Endothelial cell of umbilical vein (primary cell): ENCODE measurements at regions not wholly inside any gene's neighbourhood (a gene's known extent, or its start where the extent isn't known, plus 50 kb on each side); places are given as distances from the start of the nearest gene placed in this dataset.

Experiments used
- BruUV-seq: library from RNA; stranded (reverse); fragments of 400-500 nt; replicated peaks from 2 replicates; lab custom pipeline; 2021; lab: Mats Ljungman, UMichigan
- CTCF ChIA-PET: fragments of 300-600, 350-600 bp; sonication (Branson Sonifier 250); formaldehyde crosslinking; loops from one replicate; lab custom pipeline; 2021; ENCODE audit warnings: antibody characterized with exemption, inconsistent platforms; lab: Charles Lee
- POLR2A ChIA-PET: fragments of 300-600, 350-600 bp; sonication (Branson Sonifier 250); formaldehyde crosslinking; loops from one replicate; lab custom pipeline; 2021; ENCODE audit warnings: antibody characterized with exemption, inconsistent platforms; lab: Charles Lee
- DNase-seq: peaks from one replicate; pipeline ENCODE4 v3.0.0-alpha.2; 2011; ENCODE audit warnings: low read depth, low spot score
- FAIRE-seq: peaks from 2 replicates; lab custom pipeline; 2011; peaks lifted over from hg19 to GRCh38; lab: Jason Lieb, UNC
- H2AFZ ChIP-seq: 2 replicates; pipeline ENCODE4 v1.6.0; 2012; ENCODE audit warnings: low read depth, low read length, control low read depth, inconsistent platforms
- H3K27ac ChIP-seq: 2 replicates; pipeline ENCODE4 v1.5.1; 2011; ENCODE audit warnings: low read depth, mild to moderate bottlenecking, control low read depth, low read length, moderate library complexity; ENCODE audit not compliant: insufficient read depth
- H3K27me3 ChIP-seq, 2 experiments: 2 replicates each; pipeline versions ENCODE4 v1.6.0 to v1.6.1; 2011; ENCODE audit warnings: low read length in 2 of 2, mixed read lengths in 1 of 2; ENCODE audit not compliant: control insufficient read depth in 2 of 2, insufficient read depth in 2 of 2
- H3K36me3 ChIP-seq, 2 experiments: 2 replicates in 1 of 2; 3 replicates in 1 of 2; pipeline ENCODE4 v1.5.1; 2011; ENCODE audit warnings: low read length in 2 of 2, mild to moderate bottlenecking in 1 of 2, moderate library complexity in 1 of 2; ENCODE audit not compliant: control insufficient read depth in 2 of 2, insufficient read depth in 2 of 2; ENCODE audit errors: extremely low read depth in 1 of 2
- H3K4me1 ChIP-seq: 3 replicates; pipeline ENCODE4 v1.5.1; 2011; ENCODE audit warnings: mild to moderate bottlenecking, low read length; ENCODE audit not compliant: control insufficient read depth, insufficient read depth; ENCODE audit errors: extremely low read depth
- H3K4me2 ChIP-seq: 2 replicates; pipeline ENCODE4 v1.6.1; 2011; ENCODE audit warnings: low read length, control low read depth, mixed read lengths; ENCODE audit not compliant: insufficient read depth
- H3K4me3 ChIP-seq, 3 experiments: fragments of 200-600 bp in 1 of 3; sonication (generic), shearing (Covaris generic) in 1 of 3; replicated peaks in 1 of 3; 2 replicates each; pipeline ENCODE4 v1.5.1; 2011 to 2016; ENCODE audit warnings: control low read depth in 3 of 3, low read length in 3 of 3, mild to moderate bottlenecking in 2 of 3, inconsistent platforms in 1 of 3, low read depth in 1 of 3, moderate library complexity in 1 of 3; ENCODE audit not compliant: insufficient read depth in 1 of 3
- H3K79me2 ChIP-seq: 2 replicates; pipeline ENCODE4 v1.6.0; 2012; ENCODE audit warnings: low read length, inconsistent platforms; ENCODE audit not compliant: control insufficient read depth, insufficient read depth
- H3K9ac ChIP-seq: replicated peaks from 2 replicates; pipeline ENCODE3; 2011; ENCODE audit warnings: low read length, control low read depth; ENCODE audit not compliant: insufficient read depth; ENCODE audit errors: extremely low read depth
- H3K9me1 ChIP-seq: replicated peaks from 3 replicates; pipeline ENCODE4 v1.6.0; 2011; ENCODE audit warnings: mild to moderate bottlenecking, low read length; ENCODE audit not compliant: control insufficient read depth, insufficient read depth; ENCODE audit errors: extremely low read depth
- H3K9me3 ChIP-seq: replicated peaks from 2 replicates; pipeline ENCODE4 v1.5.1; 2012; ENCODE audit warnings: low read length, inconsistent platforms; ENCODE audit not compliant: control insufficient read depth, insufficient read depth
- H4K20me1 ChIP-seq: replicated peaks from 2 replicates; pipeline ENCODE3; 2011; ENCODE audit warnings: mild to moderate bottlenecking, low read length; ENCODE audit not compliant: control insufficient read depth, insufficient read depth; ENCODE audit errors: extremely low read depth
- GATA2 ChIP-seq: IDR thresholded peaks from 2 replicates; pipeline ENCODE4 v1.7.0; 2011; ENCODE audit warnings: low read depth, mild to moderate bottlenecking, moderate library complexity, mixed read lengths, low read length; ENCODE audit not compliant: insufficient read length, insufficient read depth
- MYC ChIP-seq: IDR thresholded peaks from one replicate; pipeline ENCODE4 v1.6.1; 2011; ENCODE audit warnings: mild to moderate bottlenecking, low read depth, low read length
- POLR2A ChIP-seq: IDR thresholded peaks from 2 replicates; pipeline ENCODE4 v1.6.1; 2012; ENCODE audit warnings: low read depth, mild to moderate bottlenecking, control low read depth, low read length
- POLR2AphosphoS5 ChIP-seq: IDR thresholded peaks from 2 replicates; pipeline ENCODE4 v1.6.1; 2012; ENCODE audit warnings: low read depth, mild to moderate bottlenecking, control low read depth, low read length, moderate library complexity; ENCODE audit not compliant: insufficient read depth
- dilution Hi-C: fragments of 300-500 bp; cut with MboI; formaldehyde crosslinking; loops from one replicate; pipeline ENCODE4 v1.15.0; 2019; ENCODE audit warnings: low sequenced_read_pairs; ENCODE audit not compliant: extremely low pct_ligation_motif_present
- intact Hi-C: fragments of 100-400 bp; cut with micrococcal nuclease; formaldehyde crosslinking; loops from one replicate; pipeline ENCODE4 v1.10.0; 2022

DNA sequence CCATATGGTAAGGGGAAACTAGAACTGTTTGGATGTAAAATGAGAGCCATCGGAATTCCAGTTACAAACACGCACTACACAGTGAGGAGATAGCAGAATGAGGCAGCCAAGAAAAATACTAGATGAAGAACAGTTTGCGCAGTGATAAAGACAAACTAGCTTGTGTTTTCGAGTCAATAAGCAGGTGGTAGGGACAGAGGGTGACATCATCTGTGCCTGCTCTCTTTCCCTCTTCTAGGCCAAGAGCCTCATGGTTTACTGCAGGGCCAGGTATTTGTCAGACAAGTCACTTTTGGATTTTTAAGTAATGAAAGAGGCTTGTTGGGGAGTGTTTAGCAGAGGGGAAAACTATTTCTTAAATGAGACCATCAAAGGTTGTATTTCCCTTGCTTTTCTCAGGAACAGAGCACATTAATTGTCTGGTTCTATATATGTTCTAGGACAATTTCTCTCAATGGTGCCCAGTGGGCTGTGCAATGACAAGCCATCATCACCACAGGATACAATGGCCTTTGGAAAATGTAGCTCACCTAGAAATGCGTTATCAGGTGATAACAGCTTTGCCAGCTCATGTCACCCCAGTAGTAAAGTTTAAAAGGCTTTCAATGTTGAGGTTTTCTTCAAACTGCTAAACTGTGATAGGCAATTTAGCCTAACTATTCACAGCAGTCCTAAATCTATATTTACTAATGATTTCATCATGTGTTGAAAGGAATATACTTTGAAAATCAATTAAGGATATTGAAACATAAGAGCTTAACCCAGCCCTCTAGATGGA is 1210.3 kb upstream of the ZEB2 start:
- H3K9me3 ChIP-seq, result no peaks in the 10 kb centered on the region
- no peak for DNase-seq
- no peak overlapping the region for H2AFZ ChIP-seq
- H3K4me3 ChIP-seq, result no peak overlapping the region
- intact Hi-C loops (no loop called here), dilution Hi-C loops (no loop called here)
- H3K27me3 ChIP-seq, result no peaks in the 10 kb centered on the region
- H3K79me2 ChIP-seq, result no peaks in the 10 kb centered on the region
- H4K20me1 ChIP-seq, result no peaks in the 10 kb centered on the region
- ChIA-PET POLR2A (no interaction called here), CTCF (no interaction called here)
- FAIRE-seq, result no peak
- H3K36me3 ChIP-seq, result no peaks in the 10 kb centered on the region
- H3K4me2 ChIP-seq, result no peak overlapping the region
- no TSS peak for BruUV-seq
- TF ChIP-seq GATA2 (no peak), POLR2AphosphoS5 (no peak), POLR2A (no peak)
- H3K27ac ChIP-seq, result no peak overlapping the region
- H3K9ac ChIP-seq, result no peak overlapping the region
- no peaks in the 10 kb centered on the region for H3K9me1 ChIP-seq
- H3K4me1 ChIP-seq, result no peaks in the 10 kb centered on the region

- no peaks in the 10 kb centered on the region for H3K9me1 ChIP-seq
- dilution Hi-C loops, result no loop called here
- FAIRE-seq, result no peak
- H3K4me2 ChIP-seq, result no peak overlapping the region
- POLR2A ChIA-PET, result no interaction called here
- CTCF ChIA-PET, result no interaction called here
- peaks cover 2% of the 10 kb centered on the region for H3K4me1 ChIP-seq
- no TSS peak for BruUV-seq
- no peaks in the 10 kb centered on the region for H4K20me1 ChIP-seq
- H3K27me3 ChIP-seq, result no peaks in the 10 kb centered on the region
- no peak overlapping the region for H3K27ac ChIP-seq
- DNase-seq, result no peak
- no peaks in the 10 kb centered on the region for H3K79me2 ChIP-seq
- H3K9me3 ChIP-seq, result no peaks in the 10 kb centered on the region
- H3K36me3 ChIP-seq, result no peaks in the 10 kb centered on the region
- H3K4me3 ChIP-seq, result no peak overlapping the region
- no peak for TF ChIP-seq MYC
- no peak overlapping the region for H3K9ac ChIP-seq
- no peak overlapping the region for H2AFZ ChIP-seq
- intact Hi-C loops, result no loop called here
These were observed 1209.6 kb upstream of the ZEB2 start for GRCh38 chr2:145729481-145729880.
